AG08395 (cell line): ENCODE measurements at regions not wholly inside any gene's neighbourhood (a gene's known extent, or its start where the extent isn't known, plus 50 kb on each side); places are given as distances from the start of the nearest gene placed in this dataset.

Experiments used
- DNase-seq: peaks from one replicate; pipeline ENCODE4 v3.0.0; 2012; ENCODE audit warnings: mixed read lengths, low spot score

DNA sequence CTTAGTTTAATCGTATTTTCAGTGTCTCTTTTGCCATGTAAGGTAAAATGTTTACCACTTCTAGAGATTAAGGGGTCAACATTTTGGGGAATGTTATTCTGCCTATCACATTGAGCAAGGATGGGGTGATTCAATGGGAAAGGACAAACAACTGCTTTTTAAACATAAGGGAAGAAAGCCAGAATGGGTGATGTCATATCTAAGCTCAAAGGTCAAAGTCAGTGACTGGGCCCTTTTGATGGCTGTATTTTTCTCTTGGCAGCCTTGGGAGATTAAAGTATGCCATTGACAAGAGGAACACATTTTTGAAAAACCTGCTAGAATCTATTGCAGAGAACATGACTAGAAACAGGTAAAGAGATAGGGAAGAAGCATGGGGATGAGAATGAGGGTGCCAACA is 477.3 kb upstream of the IRAK1BP1 start:
- no peak for DNase-seq

DNA sequence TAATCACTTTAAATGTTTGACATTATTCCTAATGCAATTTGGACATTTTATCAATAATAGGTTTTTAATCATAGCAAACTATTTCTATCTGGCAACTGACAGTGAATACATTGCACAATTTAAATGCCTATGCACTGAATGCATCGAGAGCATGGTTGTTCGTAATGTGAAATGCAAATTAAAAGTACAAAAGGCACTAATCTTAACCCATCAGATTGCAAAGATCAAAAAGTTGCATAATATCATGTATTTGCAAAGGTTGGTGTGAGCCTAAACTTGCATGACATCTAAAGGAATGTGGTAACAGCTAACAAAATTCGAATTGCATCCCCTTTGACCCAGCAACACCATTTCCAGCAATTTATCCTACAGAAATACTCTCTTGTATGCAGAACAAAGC is 469.9 kb upstream of the IRAK1BP1 start:
- DNase-seq = no peak

DNA sequence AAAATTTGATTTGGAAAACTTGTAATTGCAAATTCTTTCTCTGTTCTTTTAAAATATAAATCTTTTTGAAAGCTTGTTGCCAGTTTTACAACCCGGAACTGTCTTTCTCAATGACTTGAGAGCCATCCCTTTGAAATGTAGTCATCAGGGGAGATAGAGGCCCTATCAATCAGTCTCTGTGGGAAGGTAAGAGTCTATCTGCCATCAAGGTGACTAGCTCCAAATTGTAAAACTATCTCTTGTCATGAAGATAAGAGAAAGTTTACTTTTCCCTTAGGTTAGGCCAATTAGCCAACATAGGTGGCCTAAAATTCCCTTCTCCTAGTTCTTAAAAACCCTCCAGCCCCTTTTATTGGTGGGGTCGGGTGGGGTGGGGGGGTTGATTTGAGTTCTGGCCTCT is 469.1 kb upstream of the IRAK1BP1 start:
- DNase-seq = no peak

DNA sequence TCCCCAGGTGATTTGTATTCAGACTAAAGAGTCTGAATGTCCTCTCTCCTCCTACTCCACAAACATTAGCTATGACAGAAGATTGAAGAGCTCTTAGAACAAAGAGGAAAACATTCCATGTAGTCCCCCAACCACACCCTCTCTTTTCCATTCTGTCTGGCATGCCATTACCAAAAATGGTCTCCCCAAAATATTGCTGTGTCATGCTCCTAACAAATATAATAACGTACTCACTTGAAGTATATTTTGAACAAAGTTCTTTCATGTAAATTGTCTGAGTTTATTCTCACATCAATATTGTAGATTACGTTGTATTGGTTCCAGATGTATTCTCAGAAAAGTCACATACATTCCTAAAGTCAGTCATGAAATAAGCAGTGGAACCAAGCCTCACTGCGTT is 467.3 kb upstream of the IRAK1BP1 start:
- no peak for DNase-seq

DNA sequence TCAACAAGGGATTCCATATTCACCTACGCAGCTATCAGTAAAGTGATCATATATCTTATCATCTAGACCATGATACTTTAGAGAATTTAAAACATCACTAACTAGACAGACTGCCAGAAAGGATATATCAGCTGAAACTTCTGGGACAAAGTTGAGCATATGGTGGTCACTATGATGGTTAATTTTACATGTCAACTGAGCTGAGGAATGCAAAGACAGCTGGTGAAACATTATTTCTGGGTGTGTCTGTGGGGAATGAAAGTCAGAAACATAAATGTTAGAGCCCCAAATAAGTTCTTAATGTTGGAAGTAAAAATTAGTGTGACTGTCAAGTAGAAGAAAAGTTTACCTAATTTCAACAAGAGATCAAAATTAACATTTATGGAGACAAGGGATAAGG is 440.0 kb upstream of the IRAK1BP1 start:
- no peak for DNase-seq

DNA sequence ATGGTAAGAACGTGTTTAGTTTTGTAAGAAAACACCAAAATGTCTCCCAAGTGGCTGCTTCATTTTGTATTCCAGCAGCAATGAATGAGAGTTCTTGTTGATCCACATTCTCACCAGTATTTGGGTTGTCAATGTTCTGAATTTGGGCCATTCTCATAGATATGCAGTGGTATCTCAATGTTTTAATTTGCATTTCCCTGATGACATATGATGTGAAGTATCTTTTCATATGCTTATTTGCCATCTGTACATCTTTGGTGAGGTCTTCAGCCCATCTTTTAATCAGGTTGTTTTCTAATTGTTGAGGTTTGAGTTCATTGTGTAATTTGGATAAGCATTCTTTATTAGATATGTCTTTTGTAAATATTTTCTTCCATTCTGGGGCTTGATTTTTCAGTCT is 436.8 kb upstream of the IRAK1BP1 start:
- no peak for DNase-seq

DNA sequence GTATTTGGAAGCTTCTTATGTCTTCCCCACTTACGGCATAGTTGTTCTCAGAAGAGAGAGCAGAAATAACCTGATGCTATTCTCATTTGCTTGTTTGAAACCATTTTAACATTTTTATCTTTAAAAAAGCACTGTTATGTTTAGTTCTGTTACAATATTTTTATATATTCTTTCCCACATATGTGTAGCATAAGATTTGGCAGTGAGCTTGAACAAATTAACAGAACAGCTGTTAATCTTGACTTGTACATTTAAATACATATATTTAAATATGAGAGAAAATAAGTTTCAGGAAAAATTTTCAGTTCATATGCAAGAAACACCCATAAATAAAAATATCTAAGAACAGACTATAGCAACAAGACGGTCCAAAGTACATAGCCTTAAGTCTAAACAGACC is 431.7 kb upstream of the IRAK1BP1 start:
- no peak for DNase-seq

DNA sequence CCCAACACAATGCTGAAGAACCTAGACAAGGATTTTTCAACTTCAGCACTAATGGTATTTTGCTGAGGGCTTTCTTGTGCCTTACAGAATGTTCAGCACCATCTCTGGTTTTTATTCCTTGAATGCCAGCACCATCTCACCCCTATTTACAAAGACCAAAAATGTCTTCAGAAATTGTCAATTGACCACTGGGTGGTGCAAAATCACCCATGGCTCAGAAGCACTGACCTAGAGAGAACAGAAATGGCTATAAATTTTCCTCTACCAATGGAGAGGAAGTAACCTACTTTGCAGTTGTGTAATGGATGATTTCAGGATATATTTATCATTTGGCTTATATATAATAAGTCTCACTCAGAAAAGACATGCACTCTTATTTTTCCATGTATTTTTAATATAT is 431.0 kb upstream of the IRAK1BP1 start:
- peak; percentile 38 for DNase-seq

DNA sequence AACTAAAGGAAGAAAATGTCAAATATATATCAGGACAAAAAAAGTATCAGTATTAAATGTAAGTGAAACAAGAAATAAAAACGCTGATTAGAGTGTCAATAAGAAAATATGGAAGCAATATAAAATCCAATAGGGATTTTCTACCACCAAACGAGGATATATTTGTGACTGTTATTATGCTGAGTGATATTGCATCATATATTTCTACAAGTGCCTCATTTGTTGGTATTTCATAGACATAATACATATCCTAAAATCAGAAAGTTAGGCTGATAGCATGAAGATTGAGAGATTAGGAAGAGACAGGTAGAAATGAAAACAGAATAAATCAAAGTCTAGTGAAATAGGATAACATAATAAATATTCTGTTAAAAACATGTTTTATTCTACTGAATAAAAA is 429.2 kb upstream of the IRAK1BP1 start:
- DNase-seq = no peak

DNA sequence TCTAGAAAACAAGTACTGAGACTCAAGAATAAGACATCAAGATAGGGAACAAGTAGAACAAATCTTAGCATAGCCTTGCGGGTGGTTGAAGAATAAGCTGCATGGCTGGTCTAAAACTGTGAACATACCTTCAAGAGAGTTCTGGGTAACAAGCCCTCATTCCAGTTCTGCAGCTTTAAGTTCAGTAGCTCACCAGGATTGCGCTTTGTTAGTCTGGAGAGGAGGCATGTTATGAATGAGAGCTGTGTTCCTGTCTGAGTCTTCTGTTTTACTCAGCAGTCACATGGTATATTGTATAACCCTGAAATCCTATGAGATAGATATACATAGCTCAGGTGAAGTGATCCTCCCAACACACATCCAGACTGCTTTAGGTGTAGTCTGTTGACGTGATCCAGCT is 406.6 kb upstream of the IRAK1BP1 start:
- no peak for DNase-seq

DNA sequence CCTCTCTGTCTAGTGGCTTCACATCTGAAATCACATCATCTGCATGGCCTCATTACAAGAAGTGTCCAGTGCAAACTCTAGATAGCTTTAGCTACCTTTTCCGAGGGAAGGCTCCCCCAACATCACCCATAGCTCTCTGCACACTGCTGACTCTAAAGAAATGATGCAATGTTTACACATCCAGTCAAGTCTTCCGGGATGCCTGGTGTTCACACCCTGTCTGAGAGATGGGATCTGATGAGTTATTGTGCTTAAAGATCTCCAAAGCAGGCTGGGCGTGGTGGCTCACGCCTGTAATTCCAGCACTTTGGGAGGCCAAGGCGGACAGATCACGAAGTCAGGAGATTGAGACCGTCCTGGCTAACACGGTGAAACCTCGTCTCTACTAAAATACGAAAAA is 404.6 kb upstream of the IRAK1BP1 start:
- DNase-seq = no peak

DNA sequence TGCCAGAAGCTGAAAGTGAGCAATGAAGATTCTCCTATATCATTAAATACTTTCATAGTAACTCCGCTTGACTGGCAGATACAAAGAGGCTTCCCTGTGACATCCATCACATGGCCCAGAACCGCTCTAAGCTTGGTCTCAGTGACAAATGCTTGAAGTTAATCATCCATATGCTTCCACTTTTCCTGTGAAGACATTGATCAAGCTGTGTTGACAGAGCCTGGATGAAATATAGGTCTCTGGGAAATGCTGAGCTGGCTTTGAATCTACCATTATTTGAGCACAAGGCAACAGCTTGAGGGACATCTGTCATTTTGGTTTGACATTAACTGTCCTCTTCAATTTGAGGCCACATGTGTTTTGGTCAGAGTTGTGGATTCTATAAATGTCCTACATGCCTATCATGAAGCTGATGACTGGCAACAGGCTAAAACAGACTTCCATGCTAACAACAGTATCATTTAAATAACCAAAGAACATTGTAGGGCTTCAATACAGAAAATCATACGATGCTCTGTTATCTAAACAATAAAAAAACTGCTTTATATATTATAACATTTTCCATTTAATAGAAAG is 402.2 kb upstream of the IRAK1BP1 start:
- DNase-seq = no peak

DNA sequence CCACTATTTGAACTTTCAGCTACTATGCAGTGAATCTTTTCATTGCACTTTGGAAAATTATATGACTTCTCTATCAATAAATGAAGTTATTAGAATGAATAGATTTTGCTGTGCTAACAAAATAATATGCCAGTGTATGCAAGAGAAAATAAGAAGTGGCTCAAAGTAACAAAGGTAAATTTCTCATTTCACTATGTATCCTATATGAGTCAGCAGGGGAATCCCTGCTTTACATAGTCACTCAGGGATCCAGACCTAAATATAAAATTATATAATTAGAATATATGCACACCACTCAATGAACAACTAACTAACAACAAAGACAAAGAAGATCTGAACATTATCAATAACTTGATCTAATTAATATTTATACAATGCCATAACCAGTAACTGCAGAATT is 390.8 kb upstream of the IRAK1BP1 start:
- DNase-seq = no peak

DNA sequence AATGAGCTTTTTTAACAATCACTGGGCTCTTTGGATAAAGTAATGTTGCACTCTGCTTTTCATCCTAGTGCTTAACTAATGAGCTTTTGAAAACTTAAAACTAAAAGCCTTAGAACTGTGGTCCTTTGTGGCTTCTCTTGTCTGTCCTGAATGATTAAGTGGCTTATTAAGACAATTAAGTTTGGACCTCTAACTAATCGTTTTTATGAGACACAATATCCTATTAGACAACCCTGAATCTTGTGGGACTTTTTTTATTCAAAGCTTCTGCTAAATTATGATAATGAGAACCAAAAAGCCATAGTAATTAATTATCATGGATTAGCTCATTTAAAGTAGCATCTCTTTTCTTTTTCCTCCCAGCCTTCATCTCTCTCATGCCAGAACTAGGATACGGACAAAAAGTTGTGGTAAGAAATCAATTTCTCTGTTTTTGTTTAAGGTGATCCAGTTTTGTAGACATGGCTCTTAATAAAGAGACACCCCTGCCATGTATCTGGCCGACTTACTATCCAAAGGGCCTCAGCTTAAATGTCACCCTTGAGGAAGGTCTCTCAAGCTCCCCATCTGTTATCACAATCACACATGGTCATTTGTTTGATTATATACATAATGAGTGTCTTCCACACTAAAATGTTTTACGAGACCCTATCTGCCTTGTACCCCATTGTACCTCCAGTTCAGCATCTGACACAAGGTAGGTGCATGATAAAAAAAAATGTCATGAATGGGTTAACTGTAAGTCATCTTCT is 384.4 kb upstream of the IRAK1BP1 start:
- no peak for DNase-seq

DNA sequence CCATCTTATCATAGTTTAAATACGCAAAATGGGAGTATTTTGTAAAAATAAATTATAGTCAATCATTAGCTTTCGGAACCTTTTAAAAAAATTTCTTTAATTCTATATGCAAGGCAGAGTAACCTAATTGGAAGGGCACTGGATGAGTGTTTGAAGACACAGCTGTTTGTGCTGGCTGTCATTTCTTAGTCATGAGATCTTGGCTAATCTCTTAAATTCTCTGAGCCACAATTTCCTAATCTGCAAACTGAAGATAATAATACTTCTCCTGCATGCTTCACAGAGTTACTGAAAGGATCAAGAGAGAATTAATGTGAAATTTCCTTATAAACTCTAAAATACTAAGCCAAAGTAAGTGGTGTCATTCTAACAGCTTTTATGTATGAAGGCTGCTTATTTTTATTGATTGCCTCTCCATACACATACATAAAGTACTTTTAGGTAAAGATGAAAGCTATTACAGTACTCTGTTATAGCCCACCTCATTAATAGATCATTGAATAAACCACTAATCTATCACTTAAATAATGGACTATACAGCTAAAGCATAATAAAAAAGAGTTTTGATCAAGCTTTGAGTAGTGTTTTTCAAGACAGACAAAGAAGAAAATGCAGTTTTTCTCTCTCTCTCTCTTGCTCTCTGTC is 383.7 kb upstream of the IRAK1BP1 start:
- DNase-seq = peak; percentile 36

DNA sequence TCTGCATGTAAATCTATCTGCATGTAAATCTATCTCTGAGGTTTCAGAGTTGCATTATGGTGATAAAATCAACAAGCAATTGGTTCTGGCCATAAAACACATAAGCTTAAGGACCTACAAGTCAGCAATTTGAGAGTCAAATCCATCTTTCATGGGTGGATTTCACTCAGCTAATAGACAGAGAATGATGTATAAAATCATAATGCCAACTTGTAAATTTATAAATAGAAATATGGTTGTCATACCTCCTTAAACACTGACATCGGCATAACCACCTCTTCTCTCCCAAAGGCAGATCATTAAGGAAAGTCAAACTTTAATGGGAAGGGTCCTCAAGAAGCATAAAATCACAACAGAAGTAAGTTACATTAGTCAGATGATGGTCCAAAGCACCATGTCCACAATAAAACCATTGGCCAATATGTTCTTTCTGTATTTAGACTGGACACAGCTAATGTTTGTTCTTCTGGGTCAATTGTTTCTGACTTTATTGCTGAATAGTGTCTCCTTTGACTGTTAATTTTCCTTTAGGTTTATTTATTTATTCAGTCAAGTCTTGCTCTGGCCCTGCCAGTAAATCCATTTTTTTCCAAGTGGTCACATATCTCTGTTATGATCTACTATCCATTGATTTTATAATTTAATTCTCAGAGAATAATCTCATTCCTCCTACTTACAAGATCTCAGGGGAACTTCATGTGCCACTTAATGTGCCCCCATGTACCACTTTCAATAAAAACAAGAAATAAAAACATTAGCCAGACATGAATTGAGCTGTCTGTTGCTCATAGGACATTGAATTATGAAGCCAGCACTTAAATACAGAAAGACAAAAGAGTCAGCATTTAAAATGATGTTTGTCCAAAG is 382.9 kb upstream of the IRAK1BP1 start:
- no peak for DNase-seq

DNA sequence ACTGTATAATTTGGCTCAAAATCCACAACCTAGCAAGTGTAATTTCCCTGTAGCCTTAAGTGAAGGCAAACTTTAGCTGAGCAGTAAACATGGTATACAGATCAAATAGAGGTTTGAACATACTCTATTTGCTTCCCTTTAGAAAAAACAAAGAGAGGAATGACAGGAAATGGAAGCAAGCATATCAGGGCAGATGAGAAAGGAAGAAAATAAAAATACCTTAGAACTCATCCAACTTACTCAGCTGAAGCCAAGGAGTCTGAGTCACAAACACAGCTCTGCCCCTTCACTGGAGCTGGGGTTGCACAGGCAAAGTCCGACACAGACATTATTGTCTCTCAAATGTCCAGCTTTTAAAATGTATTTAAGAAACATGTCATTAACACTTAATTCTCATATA is 379.9 kb upstream of the IRAK1BP1 start:
- no peak for DNase-seq

DNA sequence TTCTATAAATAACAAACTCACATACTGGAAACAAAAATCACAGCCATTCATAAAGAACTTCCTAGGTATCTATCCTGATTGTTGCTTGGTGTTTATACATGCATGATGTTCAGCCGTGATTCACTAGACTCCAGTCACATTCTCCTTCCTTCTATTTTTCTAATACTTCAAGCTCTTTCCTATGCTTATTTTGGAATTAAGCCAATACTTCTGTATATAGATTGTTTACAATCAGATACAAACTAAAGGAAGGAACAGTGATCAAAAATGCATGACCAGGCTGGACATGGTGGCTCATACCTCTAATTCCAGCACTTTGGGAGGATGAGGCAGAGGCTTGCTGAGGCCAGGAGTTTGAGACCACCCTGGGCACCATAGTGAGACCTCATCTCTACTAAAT is 377.5 kb upstream of the IRAK1BP1 start:
- DNase-seq = no peak

DNA sequence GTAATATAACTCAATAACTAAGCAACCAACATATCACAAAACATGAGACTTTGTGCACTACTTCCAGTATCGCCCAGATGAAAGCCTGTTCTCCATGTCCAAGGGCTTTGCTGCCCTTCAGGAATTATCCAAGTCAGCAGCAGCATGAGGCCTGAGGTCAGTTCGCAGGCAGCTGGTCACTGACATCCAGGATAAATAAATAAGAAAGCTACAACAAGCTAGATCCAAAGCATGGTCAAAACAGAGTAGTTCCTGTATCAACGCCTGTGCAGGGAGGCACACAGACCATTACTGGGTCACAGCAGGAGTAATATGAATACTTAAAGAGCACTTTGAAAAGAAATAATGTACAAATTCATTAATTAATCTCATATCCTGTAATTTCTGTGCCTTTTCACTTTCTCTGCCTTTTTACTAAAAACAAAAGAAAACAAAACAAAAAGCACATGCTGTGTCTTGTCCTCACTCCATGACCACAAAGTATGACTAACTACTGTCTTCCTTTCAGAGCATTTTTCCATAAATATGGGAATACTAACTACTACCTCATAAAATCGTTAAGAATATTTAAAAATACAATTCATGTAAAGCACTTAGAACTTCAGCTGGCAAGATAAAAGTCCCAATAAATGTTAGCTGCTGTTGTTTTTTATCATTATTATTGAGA is 374.9 kb upstream of the IRAK1BP1 start:
- peak; percentile 38 for DNase-seq

DNA sequence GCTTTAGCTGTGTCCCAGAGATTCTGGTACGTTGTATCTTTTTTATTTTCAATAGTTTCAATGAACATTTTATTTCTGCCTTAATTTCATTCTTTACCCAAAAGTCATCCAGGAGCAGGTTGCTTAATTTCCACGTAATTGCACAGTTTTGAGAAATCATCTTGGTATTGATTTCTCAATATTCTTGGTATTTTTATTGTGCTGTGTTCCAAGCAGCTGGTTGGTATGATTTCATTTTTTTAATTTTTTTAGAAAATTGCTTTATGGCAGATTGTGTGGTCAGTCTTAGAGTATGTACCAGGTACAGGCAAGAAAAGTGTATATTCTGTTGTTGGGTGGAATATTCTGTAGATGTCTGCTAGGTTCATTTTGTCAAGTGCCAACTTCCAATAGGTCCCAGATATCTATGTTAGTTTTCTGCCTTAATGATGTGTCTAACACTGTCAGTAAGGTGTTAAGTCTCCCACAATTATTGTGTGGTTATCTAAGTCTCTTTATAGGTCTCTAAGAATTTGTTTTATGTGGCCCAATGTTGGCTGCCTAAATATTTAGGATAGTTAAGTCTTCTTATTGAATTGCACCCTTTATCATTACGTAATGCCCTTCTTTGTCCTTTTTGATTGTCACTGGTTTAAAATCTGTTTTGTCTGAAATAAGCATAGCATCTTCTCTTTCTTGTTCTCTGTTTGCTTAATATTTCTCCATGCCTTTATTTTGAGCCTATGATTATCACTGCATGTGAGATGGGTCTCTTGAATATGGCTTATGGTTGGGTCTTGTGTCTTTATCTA is 366.9 kb upstream of the IRAK1BP1 start:
- no peak for DNase-seq

DNA sequence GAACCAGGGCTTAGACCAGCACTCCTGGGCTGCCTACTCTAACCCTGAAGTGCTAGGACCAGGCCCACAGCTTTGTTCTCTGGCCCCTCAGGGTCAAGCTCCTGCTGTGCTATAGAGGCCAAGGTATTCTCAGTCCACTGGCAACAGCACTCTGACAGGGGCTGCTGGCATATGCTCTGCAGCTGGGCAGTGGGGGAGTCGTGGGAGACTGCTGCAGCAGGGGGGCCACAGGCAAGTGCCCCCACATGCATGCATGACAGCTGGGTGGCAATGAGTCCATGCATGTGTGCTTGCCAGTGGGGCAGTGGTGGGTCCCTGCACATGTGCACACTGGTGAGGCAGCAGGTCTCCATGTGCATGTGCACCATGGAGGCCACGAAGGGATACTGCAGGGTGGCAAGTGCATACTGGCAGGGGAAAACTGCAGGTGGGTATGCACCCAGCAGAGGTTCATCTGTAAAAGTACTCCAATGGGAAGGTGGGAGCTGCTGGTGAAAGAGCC is 364.9 kb upstream of the IRAK1BP1 start:
- DNase-seq = no peak
